CD4-positive, alpha-beta T cell treated with Interferon alpha-2 for 1 hour (primary cell): ENCODE measurements at regions not wholly inside any gene's neighbourhood (a gene's known extent, or its start where the extent isn't known, plus 50 kb on each side); places are given as distances from the start of the nearest gene placed in this dataset.

Experiments
- DNase-seq, 2 donors: peaks; one replicate each; pipeline ENCODE4 v3.0.0-alpha.2; 2020 to 2022

- DNase-seq: no peak
Measured at GRCh38 chr7:115883629-115884028, 146.9 kb downstream of the TFEC start.

- DNase-seq: no peak
Measured at GRCh38 chr7:115881476-115881875, 149.1 kb downstream of the TFEC start.

GRCh38 chr7:115879171-115879570, 151.4 kb downstream of the TFEC start:
- DNase-seq: no peak

GRCh38 chr7:115869801-115870200, 160.8 kb downstream of the TFEC start:
- no peak for DNase-seq

- DNase-seq: no peak
Measured at GRCh38 chr7:115869190-115869589, 161.4 kb downstream of the TFEC start.

GRCh38 chr7:115868369-115868768, 162.2 kb downstream of the TFEC start:
- DNase-seq: no peak

GRCh38 chr7:115864082-115864481, 166.5 kb downstream of the TFEC start:
- no peak for DNase-seq

GRCh38 chr7:115851291-115851690, 179.3 kb downstream of the TFEC start:
- DNase-seq: peak in 1 of 2 donors; percentile 43

- DNase-seq: no peak
Measured at GRCh38 chr7:115850774-115851173, 179.8 kb downstream of the TFEC start.

GRCh38 chr7:115844857-115845256, 185.7 kb downstream of the TFEC start:
- DNase-seq: no peak

- DNase-seq: no peak
Measured at GRCh38 chr7:115840702-115841101, 189.9 kb downstream of the TFEC start.

GRCh38 chr7:115838829-115839228, 191.7 kb downstream of the TFEC start:
- no peak for DNase-seq

GRCh38 chr7:115831371-115831770, 199.2 kb downstream of the TFEC start:
- no peak for DNase-seq

- no peak for DNase-seq
Measured at GRCh38 chr7:115827305-115828045, 203.1 kb downstream of the TFEC start.

GRCh38 chr7:115825456-115826115, 205.0 kb downstream of the TFEC start:
- no peak for DNase-seq

GRCh38 chr7:115822801-115823200, 207.8 kb downstream of the TFEC start:
- no peak for DNase-seq

GRCh38 chr7:115822380-115822779, 208.2 kb downstream of the TFEC start:
- no peak for DNase-seq

- no peak for DNase-seq
Measured at GRCh38 chr7:115816318-115816974, 214.1 kb downstream of the TFEC start.

- no peak for DNase-seq
Measured at GRCh38 chr7:115812794-115813193, 217.8 kb downstream of the TFEC start.

GRCh38 chr7:115805458-115805857, 225.1 kb downstream of the TFEC start:
- DNase-seq: no peak

- DNase-seq: no peak
Measured at GRCh38 chr7:115802415-115802814, 228.1 kb downstream of the TFEC start.

GRCh38 chr7:115799430-115799829, 231.1 kb downstream of the TFEC start:
- no peak for DNase-seq

GRCh38 chr7:115793958-115794702, 236.4 kb downstream of the TFEC start:
- DNase-seq: no peak
